DOHH2 (cell line): ENCODE measurements at regions not wholly inside any gene's neighbourhood (a gene's known extent, or its start where the extent isn't known, plus 50 kb on each side); places are given as distances from the start of the nearest gene placed in this dataset.

Experiments
- H3F3A ChIP-seq: fragments of 200-600 bp; sonication (generic), shearing (Covaris generic); 2 replicates; pipeline ENCODE4 v1.6.0; 2016; ENCODE audit warnings: antibody characterized with exemption, mild to moderate bottlenecking; ENCODE audit not compliant: control insufficient read depth, insufficient read depth
- H3K27ac ChIP-seq: fragments of 200-600 bp; sonication (generic); 2 replicates; pipeline ENCODE4 v1.5.1; 2014; ENCODE audit warnings: low read depth, mild to moderate bottlenecking, low read length, moderate library complexity
- H3K27me3 ChIP-seq: fragments of 200-600 bp; sonication (generic); 2 replicates; pipeline ENCODE4 v1.6.1; 2014; ENCODE audit warnings: mild to moderate bottlenecking, low read length, mixed read lengths; ENCODE audit not compliant: control insufficient read depth
- H3K36me3 ChIP-seq: fragments of 200-600 bp; sonication (generic); 2 replicates; pipeline ENCODE4 v1.6.1; 2014; ENCODE audit warnings: mild to moderate bottlenecking, low read length, moderate library complexity, mixed read lengths; ENCODE audit not compliant: control insufficient read depth
- H3K4me1 ChIP-seq: fragments of 200-600 bp; sonication (generic); 2 replicates; pipeline ENCODE4 v1.6.1; 2014; ENCODE audit warnings: mild to moderate bottlenecking, low read length, mixed read lengths; ENCODE audit not compliant: control insufficient read depth
- H3K4me2 ChIP-seq: fragments of 200-600 bp; sonication (generic); 2 replicates; pipeline ENCODE4 v1.6.0; 2014; ENCODE audit warnings: mild to moderate bottlenecking, low read length, moderate library complexity
- H3K4me3 ChIP-seq: fragments of 200-600 bp; sonication (generic); 2 replicates; pipeline ENCODE4 v1.5.1; 2014; ENCODE audit warnings: mild to moderate bottlenecking, low read length, mixed read lengths
- H3K79me2 ChIP-seq: fragments of 200-600 bp; sonication (generic); 2 replicates; pipeline ENCODE4 v1.6.1; 2014; ENCODE audit warnings: mild to moderate bottlenecking, low read length, mixed read lengths; ENCODE audit not compliant: control insufficient read depth
- H3K9me2 ChIP-seq: fragments of 200-600 bp; sonication (generic); replicated peaks from 2 replicates; pipeline ENCODE4 v1.6.1; 2014; ENCODE audit warnings: mild to moderate bottlenecking, low read length, mixed read lengths; ENCODE audit not compliant: control insufficient read depth
- H3K9me3 ChIP-seq: fragments of 200-600 bp; sonication (generic); 2 replicates; pipeline ENCODE4 v1.6.1; 2014; ENCODE audit warnings: antibody characterized with exemption, low read length, mixed read lengths; ENCODE audit not compliant: control insufficient read depth, insufficient read depth
- H4K20me1 ChIP-seq: fragments of 200-600 bp; sonication (generic); 2 replicates; pipeline ENCODE4 v1.6.0; 2014; ENCODE audit warnings: low read depth, mild to moderate bottlenecking, antibody characterized with exemption, low read length, moderate library complexity; ENCODE audit not compliant: control insufficient read depth, insufficient read depth
- EZH2phosphoT487 ChIP-seq: fragments of 200-600 bp; sonication (generic); IDR thresholded peaks from 2 replicates; pipeline ENCODE4 v1.6.1; 2017; ENCODE audit warnings: borderline replicate concordance, mild to moderate bottlenecking, antibody characterized with exemption, low read length, moderate library complexity, mixed read lengths
- TF ChIP-seq, protein P1 (sequence below): fragments of 200-600 bp; sonication (generic); IDR thresholded peaks from one replicate; pipeline ENCODE4 v1.5.1; 2014; ENCODE audit warnings: antibody characterized with exemption, mild to moderate bottlenecking, low read depth, low read length; ENCODE audit not compliant: poor library complexity, severe bottlenecking

DNA sequence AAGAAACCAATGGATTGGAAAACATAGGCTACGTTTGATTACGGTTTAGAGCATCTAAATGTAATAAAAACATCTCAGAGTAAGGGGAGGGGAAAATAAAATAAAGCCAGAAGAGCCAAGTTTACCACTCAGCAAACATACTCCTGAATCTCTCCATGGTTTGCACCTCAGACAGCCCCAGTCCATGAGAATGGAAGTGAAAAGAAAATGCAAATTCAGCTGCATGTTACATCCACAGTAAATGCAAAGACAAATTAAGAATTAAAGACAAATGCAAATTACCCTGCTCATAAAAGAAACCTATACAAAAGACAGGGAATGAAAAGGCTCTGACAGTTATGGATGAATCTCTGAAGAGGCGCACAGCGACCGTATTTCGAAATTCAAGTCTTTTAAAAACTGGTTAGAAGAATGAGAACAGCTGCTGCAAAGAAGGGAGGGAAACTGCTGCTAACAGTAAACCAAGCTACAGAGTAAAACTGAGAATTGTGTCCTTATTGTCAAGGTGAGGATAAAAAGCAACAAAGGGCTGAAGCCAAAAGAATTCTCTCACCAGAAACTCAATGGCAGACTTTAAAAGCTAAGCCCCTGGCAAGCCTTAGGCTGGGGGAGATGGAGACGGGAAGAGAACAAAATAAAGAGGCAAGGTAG, 197.9 kb upstream of the ACVR2A start:
- Histone ChIP-seq H3K9me3 (no peaks in the 10 kb centered on the region), H4K20me1 (no peaks in the 10 kb centered on the region), H3K4me1 (no peaks in the 10 kb centered on the region), H3K4me2 (no peak overlapping the region), H3K9me2 (no peaks in the 10 kb centered on the region), H3K27me3 (no peaks in the 10 kb centered on the region), H3F3A (no peaks in the 10 kb centered on the region), H3K79me2 (no peaks in the 10 kb centered on the region), H3K36me3 (no peaks in the 10 kb centered on the region), H3K27ac (no peak overlapping the region), H3K4me3 (no peak overlapping the region)
- TF ChIP-seq, protein P1, sequence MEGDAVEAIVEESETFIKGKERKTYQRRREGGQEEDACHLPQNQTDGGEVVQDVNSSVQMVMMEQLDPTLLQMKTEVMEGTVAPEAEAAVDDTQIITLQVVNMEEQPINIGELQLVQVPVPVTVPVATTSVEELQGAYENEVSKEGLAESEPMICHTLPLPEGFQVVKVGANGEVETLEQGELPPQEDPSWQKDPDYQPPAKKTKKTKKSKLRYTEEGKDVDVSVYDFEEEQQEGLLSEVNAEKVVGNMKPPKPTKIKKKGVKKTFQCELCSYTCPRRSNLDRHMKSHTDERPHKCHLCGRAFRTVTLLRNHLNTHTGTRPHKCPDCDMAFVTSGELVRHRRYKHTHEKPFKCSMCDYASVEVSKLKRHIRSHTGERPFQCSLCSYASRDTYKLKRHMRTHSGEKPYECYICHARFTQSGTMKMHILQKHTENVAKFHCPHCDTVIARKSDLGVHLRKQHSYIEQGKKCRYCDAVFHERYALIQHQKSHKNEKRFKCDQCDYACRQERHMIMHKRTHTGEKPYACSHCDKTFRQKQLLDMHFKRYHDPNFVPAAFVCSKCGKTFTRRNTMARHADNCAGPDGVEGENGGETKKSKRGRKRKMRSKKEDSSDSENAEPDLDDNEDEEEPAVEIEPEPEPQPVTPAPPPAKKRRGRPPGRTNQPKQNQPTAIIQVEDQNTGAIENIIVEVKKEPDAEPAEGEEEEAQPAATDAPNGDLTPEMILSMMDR: no peak
- no peak for TF ChIP-seq EZH2phosphoT487

DNA sequence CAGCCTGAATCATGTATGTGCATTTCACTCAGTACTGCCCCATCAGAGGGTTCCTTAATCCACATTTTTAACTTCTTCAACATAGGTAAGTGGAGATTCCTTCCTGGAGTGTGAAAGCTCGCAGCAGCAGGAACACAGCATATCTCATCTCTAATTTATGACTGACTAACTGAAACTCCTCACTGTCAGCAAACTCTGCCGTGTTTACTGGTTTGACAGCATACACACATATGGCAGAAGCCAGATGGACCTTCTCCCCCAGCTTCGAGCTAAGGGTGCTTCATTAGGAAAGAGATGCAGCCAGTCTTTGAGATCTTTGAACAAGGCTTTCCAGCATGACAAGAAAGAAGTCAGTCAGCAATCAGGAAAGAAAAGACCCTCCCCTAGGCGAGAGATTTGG, 200.3 kb upstream of the ACVR2A start:
- Histone ChIP-seq H3K27ac (no peak overlapping the region), H3K27me3 (no peaks in the 10 kb centered on the region), H4K20me1 (no peaks in the 10 kb centered on the region), H3K4me3 (no peak overlapping the region), H3K4me1 (no peaks in the 10 kb centered on the region), H3K9me2 (no peaks in the 10 kb centered on the region), H3K79me2 (no peaks in the 10 kb centered on the region), H3K36me3 (no peaks in the 10 kb centered on the region), H3K4me2 (no peak overlapping the region), H3K9me3 (no peaks in the 10 kb centered on the region), H3F3A (no peaks in the 10 kb centered on the region)
- TF ChIP-seq EZH2phosphoT487: no peak
- TF ChIP-seq, protein P1: no peak

DNA sequence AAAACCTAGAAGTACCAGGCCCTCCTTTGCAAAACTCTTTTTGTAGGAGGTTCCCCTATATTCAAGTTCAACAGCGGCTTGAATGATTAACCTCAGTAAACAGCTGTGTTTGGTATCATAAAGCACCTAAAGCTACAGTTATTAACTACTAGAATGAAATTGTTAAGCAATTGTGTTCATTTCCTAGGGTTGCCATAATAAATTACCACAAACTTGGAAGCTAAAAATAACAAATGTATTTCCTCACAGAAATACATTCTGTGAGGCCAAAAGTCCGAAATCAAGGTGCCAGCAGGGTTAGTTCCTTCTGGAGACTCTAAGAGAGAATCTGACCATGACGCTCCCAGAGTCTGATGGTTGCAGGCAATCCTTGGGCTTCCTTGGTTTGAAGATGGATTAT, 202.1 kb upstream of the ACVR2A start:
- Histone ChIP-seq H3F3A (no peaks in the 10 kb centered on the region), H3K27me3 (no peaks in the 10 kb centered on the region), H3K27ac (no peak overlapping the region), H3K4me2 (no peak overlapping the region), H3K4me1 (no peaks in the 10 kb centered on the region), H3K4me3 (no peak overlapping the region), H3K9me2 (no peaks in the 10 kb centered on the region), H3K36me3 (no peaks in the 10 kb centered on the region), H3K9me3 (no peaks in the 10 kb centered on the region), H4K20me1 (no peaks in the 10 kb centered on the region), H3K79me2 (no peaks in the 10 kb centered on the region)
- TF ChIP-seq, protein P1: no peak
- TF ChIP-seq EZH2phosphoT487: no peak

DNA sequence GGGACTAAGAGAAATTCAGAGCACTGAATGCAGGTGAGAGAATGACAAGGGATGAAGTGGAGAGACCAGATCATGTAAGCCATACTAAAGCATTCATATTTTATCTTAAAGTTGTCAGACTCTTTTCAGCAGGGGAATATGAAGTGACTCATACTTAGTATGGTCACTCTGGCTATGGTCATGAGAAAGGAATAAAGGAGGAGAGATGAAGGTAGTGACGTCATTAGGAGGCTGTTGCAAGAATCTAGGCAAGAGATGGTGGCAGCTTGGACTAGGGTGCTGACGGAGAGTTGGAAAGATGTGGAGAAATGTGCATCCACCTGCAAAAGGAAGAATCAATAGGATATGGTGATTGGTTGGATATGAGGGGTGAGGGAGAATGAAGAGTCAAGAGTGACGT, 203.2 kb upstream of the ACVR2A start:
- no peak overlapping the region for H3K27ac ChIP-seq
- H3K9me3 ChIP-seq: no peaks in the 10 kb centered on the region
- no peak overlapping the region for H3K4me3 ChIP-seq
- no peak overlapping the region for H3K4me2 ChIP-seq
- H4K20me1 ChIP-seq: no peaks in the 10 kb centered on the region
- no peaks in the 10 kb centered on the region for H3K27me3 ChIP-seq
- no peaks in the 10 kb centered on the region for H3K36me3 ChIP-seq
- TF ChIP-seq, protein P1: no peak
- TF ChIP-seq EZH2phosphoT487: no peak
- no peaks in the 10 kb centered on the region for H3K79me2 ChIP-seq
- H3F3A ChIP-seq: no peaks in the 10 kb centered on the region
- no peaks in the 10 kb centered on the region for H3K4me1 ChIP-seq
- H3K9me2 ChIP-seq: no peaks in the 10 kb centered on the region
